Peyer's patch (tissue), 4 donors: ENCODE measurements at regions not wholly inside any gene's neighbourhood (a gene's known extent, or its start where the extent isn't known, plus 50 kb on each side); places are given as distances from the start of the nearest gene placed in this dataset.

Experiments
- DNase-seq, 3 donors: peaks; one replicate each; pipeline ENCODE4 v3.0.0-alpha.2; 2017 to 2019
- H3K27ac ChIP-seq, 4 donors: fragments of 200-600 bp; sonication (generic); one replicate each; pipeline ENCODE4 v1.5.1; 2016 to 2019
- H3K27me3 ChIP-seq, 2 donors: fragments of 200-600 bp; sonication (generic); one replicate each; pipeline ENCODE4 v1.5.1; 2019
- H3K36me3 ChIP-seq, 3 donors: fragments of 200-600 bp; sonication (generic); one replicate each; pipeline ENCODE4 v1.5.1; 2016 to 2019
- H3K4me1 ChIP-seq, 4 donors: fragments of 200-600 bp; sonication (generic); one replicate each; pipeline ENCODE4 v1.5.1; 2016 to 2019
- H3K4me3 ChIP-seq, 4 donors: fragments of 200-600 bp; sonication (generic); 1 replicate in 3 of 4; 2 replicates in 1 of 4; pipeline ENCODE4 v1.5.1; 2016 to 2019; ENCODE audit warnings: mild to moderate bottlenecking in 1 of 4
- H3K9me3 ChIP-seq, 4 donors: fragments of 200-600 bp; sonication (generic); one replicate each; pipeline ENCODE4 v1.5.1; 2016 to 2019; ENCODE audit warnings: mild to moderate bottlenecking in 1 of 4
- POLR2A ChIP-seq, 2 donors: fragments of 450-650 bp; IDR thresholded peaks; one replicate each; pipeline ENCODE4 v1.5.1; 2017; ENCODE audit warnings: antibody characterized with exemption in 2 of 2, mild to moderate bottlenecking in 2 of 2, moderate library complexity in 2 of 2
- TF ChIP-seq, protein P1 (sequence below), 6 experiments: fragments of 450-650 bp in 4 of 6; fragments of 200-600 bp in 2 of 6; sonication (generic) in 1 of 6; IDR thresholded peaks; one replicate each; pipeline ENCODE4 v1.5.1; 2017 to 2019; ENCODE audit warnings: antibody characterized with exemption in 6 of 6, mild to moderate bottlenecking in 3 of 6, moderate library complexity in 1 of 6

GRCh38 chr5:26674846-26675245, 363.5 kb downstream of the CDH9 start:
- Histone ChIP-seq H3K4me3 (no peak overlapping the region), H3K4me1 (no peaks in the 10 kb centered on the region), H3K27ac (no peak overlapping the region), H3K9me3 (no peaks in the 10 kb centered on the region), H3K27me3 (no peaks in the 10 kb centered on the region), H3K36me3 (no peaks in the 10 kb centered on the region)
- TF ChIP-seq, protein P1, sequence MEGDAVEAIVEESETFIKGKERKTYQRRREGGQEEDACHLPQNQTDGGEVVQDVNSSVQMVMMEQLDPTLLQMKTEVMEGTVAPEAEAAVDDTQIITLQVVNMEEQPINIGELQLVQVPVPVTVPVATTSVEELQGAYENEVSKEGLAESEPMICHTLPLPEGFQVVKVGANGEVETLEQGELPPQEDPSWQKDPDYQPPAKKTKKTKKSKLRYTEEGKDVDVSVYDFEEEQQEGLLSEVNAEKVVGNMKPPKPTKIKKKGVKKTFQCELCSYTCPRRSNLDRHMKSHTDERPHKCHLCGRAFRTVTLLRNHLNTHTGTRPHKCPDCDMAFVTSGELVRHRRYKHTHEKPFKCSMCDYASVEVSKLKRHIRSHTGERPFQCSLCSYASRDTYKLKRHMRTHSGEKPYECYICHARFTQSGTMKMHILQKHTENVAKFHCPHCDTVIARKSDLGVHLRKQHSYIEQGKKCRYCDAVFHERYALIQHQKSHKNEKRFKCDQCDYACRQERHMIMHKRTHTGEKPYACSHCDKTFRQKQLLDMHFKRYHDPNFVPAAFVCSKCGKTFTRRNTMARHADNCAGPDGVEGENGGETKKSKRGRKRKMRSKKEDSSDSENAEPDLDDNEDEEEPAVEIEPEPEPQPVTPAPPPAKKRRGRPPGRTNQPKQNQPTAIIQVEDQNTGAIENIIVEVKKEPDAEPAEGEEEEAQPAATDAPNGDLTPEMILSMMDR (IDR thresholded peaks at IDR 0.05): no peak
- no peak for TF ChIP-seq POLR2A (IDR thresholded peaks at IDR 0.05)
- no peak for DNase-seq

- no peaks in the 10 kb centered on the region for H3K9me3 ChIP-seq
- H3K36me3 ChIP-seq: no peaks in the 10 kb centered on the region
- no peaks in the 10 kb centered on the region for H3K27me3 ChIP-seq
- TF ChIP-seq, protein P1 (IDR thresholded peaks at IDR 0.05): no peak
- no peak for TF ChIP-seq POLR2A (IDR thresholded peaks at IDR 0.05)
- no peak for DNase-seq
- H3K27ac ChIP-seq: no peak overlapping the region
- no peaks in the 10 kb centered on the region for H3K4me1 ChIP-seq
- no peak overlapping the region for H3K4me3 ChIP-seq
Measured at GRCh38 chr5:26669523-26669922, 368.9 kb downstream of the CDH9 start.

DNA sequence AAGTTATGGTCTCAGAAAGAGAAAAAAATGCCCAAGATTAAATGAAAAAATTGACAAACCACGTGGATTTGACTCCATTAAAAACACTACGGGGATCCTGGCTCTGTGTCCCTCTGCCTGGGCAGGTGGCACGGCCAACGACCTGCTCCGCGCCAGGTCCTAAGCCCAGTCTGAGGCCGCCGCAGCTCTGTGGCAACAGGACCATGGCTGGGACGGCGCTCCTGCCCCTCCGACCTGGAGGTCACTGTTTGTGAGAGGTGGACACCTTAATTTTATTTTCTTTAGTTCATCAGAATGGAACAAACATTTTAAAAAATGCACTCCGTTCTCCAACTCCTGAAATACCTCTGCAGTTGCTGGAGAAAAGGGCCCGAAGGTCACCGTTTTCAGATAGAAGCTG, 369.4 kb downstream of the CDH9 start:
- TF ChIP-seq, protein P1 (IDR thresholded peaks at IDR 0.05): no peak
- TF ChIP-seq POLR2A (IDR thresholded peaks at IDR 0.05): no peak
- Histone ChIP-seq H3K4me1 (no peaks in the 10 kb centered on the region), H3K36me3 (no peaks in the 10 kb centered on the region), H3K4me3 (no peak overlapping the region), H3K27me3 (no peaks in the 10 kb centered on the region), H3K9me3 (no peaks in the 10 kb centered on the region), H3K27ac (no peak overlapping the region)
- DNase-seq: no peak

DNA sequence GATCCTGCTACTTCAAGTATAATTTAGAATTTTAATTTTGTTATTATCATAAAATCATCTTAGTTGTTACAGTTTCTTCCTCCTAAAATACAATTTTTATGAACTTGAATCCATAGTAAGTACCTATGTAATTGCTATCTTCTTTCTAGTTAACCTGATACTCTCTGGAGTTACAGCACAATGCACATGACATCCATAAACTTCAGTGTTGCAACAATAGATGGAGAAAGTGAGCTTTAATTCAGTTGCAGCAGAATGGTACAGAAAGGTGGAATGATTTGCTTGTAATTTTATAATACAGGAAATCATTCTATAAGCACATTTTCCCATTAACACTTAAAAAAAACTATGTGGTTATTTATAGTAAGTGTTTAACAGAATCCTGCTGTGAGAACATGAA, 372.0 kb downstream of the CDH9 start:
- H3K27me3 ChIP-seq: no peaks in the 10 kb centered on the region
- H3K27ac ChIP-seq: no peak overlapping the region
- no peaks in the 10 kb centered on the region for H3K9me3 ChIP-seq
- no peak overlapping the region for H3K4me3 ChIP-seq
- TF ChIP-seq, protein P1 (IDR thresholded peaks at IDR 0.05): no peak
- TF ChIP-seq POLR2A (IDR thresholded peaks at IDR 0.05): no peak
- H3K4me1 ChIP-seq: no peaks in the 10 kb centered on the region
- H3K36me3 ChIP-seq: no peaks in the 10 kb centered on the region
- DNase-seq: no peak

GRCh38 chr5:26663500-26663899, 374.9 kb downstream of the CDH9 start:
- Histone ChIP-seq H3K4me1 (no peaks in the 10 kb centered on the region), H3K27ac (no peak overlapping the region), H3K9me3 (peaks cover 0 to 10% (median 0%) of the 10 kb centered on the region in 4 donors), H3K27me3 (no peaks in the 10 kb centered on the region), H3K36me3 (no peaks in the 10 kb centered on the region), H3K4me3 (no peak overlapping the region)
- no peak for TF ChIP-seq POLR2A (IDR thresholded peaks at IDR 0.05)
- TF ChIP-seq, protein P1 (IDR thresholded peaks at IDR 0.05): no peak
- DNase-seq: no peak

- TF ChIP-seq, protein P1 (IDR thresholded peaks at IDR 0.05): no peak
- no peak for TF ChIP-seq POLR2A (IDR thresholded peaks at IDR 0.05)
- no peak for DNase-seq
- H3K27me3 ChIP-seq: no peaks in the 10 kb centered on the region
- no peak overlapping the region for H3K4me3 ChIP-seq
- no peaks in the 10 kb centered on the region for H3K36me3 ChIP-seq
- no peak overlapping the region for H3K27ac ChIP-seq
- no peaks in the 10 kb centered on the region for H3K4me1 ChIP-seq
- peaks cover 0 to 10% (median 0%) of the 10 kb centered on the region in 4 donors for H3K9me3 ChIP-seq
Measured at GRCh38 chr5:26662806-26663360, 375.5 kb downstream of the CDH9 start.
